GM21381 (cell line): ENCODE measurements at regions not wholly inside any gene's neighbourhood (a gene's known extent, or its start where the extent isn't known, plus 50 kb on each side); places are given as distances from the start of the nearest gene placed in this dataset.
"Not testable (repeated sequence)": the region's sequence is repeated elsewhere in the genome, so short reads cannot be mapped to it uniquely, and the experiment has no call there.

Experiments used
- ATAC-seq: cut with Tn5 transposase; IDR thresholded peaks from one replicate; pipeline ENCODE4 v1.9.1; 2021; ENCODE audit warnings: mild to moderate bottlenecking, moderate library complexity; ENCODE audit not compliant: unreplicated experiment

DNA sequence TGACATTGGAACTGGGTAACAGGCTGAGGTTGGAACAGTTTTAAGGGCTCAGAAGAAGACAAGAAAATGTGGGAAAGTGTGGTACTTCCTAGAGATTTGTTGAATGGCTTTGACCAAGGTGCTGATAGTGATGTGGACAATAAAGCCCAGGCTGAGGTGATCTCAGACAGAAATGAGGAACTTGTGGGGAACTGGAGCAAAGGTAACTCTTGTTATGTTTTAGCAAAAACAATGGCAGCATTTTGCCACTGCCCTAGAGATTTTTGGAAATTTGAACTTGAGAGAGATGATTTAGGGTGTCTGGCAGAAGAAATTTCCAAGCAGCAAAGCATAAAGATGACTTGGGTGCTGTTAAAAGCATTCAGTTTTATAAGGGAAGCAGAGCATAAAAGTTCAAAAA lies 474.7 kb upstream of the ADGRB3 start:
- no peak for ATAC-seq

- no peak for ATAC-seq
Observed at GRCh38 chr6:68159433-68159832, 475.6 kb upstream of the ADGRB3 start.

GRCh38 chr6:68158256-68158655 lies 476.8 kb upstream of the ADGRB3 start:
- peak; percentile 54 for ATAC-seq

DNA sequence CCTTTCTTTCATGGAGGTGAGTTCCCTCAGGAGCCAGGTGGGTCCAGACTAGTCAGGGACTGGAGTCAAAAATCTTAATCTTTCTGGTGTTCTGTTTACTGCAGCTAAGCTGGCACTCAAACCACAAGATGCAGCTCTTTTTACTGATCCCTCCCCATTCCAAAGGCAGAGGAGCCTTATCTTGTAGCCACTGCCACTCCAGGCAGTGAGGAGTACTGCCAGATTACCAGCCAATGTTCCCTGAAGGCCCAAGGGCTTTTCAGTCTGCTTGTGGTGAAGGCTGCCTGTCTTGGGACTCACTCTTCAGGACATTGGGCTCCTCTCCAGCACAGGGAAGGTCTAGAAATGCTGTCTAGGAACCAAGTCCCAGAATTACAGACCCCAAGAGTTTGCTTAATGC lies 490.4 kb upstream of the ADGRB3 start:
- no peak for ATAC-seq

- no peak for ATAC-seq
Observed at GRCh38 chr6:68141190-68141589, 493.9 kb upstream of the ADGRB3 start.

DNA sequence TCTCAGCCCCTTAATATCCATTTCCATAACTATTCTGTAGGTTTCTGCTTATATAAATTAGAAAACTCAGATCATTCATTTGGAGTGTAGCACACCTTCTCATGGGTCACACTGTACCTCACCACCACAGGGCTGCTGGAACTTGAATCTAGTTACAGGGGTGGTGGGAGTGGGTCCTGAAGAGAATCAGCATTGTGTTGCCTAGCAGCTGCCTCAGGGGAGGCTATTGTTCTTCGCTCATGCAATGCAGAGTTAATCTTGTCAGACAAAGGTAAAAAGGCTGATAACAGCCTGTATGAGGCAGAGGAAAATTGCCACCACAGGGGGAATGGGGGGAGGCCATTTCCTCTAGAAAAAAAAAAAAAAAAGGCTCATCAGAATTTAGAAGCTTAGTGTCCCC lies 496.0 kb upstream of the ADGRB3 start:
- ATAC-seq: no peak

- ATAC-seq: no peak
Observed at GRCh38 chr6:68134796-68135195, 500.3 kb upstream of the ADGRB3 start.

DNA sequence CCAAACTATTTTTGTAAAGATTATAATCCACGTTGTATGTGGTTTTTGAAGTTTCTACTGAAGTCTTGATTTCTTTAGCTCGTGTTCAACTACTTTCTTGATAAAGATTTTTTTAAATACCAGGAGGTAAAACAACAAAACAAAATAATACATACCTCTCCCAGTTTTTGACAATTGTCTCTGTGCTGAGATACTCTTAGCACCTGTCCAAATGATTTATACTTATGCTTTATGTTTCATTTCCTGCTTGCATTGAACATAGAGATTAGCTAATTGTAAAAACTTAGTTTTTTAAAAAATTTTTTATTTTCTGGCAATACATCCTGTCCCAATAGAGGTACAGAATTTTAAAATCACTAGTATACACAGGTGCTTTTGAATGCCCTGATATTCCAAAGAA lies 506.9 kb upstream of the ADGRB3 start:
- ATAC-seq: no peak

GRCh38 chr6:68127074-68127473 lies 508.0 kb upstream of the ADGRB3 start:
- no peak for ATAC-seq

GRCh38 chr6:68126089-68126749 lies 508.9 kb upstream of the ADGRB3 start:
- ATAC-seq: no peak

DNA sequence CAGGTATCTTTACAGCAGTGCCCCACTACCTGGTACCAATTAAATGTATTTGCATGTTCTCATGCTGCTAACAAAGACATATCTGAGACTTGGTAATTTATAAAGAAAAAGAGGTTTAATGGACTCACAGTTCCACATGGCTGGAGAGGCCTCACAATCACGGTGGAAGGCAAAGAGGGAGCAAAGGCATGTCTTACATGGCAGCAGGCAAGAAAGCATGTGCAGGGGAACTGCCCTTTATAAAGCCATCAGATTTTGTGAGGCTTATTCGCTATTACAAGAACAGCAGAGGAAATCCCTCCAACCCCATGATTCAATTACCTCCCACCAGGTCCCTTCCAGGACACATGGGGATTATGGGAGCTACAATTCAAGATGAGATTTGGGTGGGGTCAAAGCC lies 512.1 kb upstream of the ADGRB3 start:
- not testable (repeated sequence) for ATAC-seq

GRCh38 chr6:68122032-68122431 lies 513.0 kb upstream of the ADGRB3 start:
- ATAC-seq: no peak

DNA sequence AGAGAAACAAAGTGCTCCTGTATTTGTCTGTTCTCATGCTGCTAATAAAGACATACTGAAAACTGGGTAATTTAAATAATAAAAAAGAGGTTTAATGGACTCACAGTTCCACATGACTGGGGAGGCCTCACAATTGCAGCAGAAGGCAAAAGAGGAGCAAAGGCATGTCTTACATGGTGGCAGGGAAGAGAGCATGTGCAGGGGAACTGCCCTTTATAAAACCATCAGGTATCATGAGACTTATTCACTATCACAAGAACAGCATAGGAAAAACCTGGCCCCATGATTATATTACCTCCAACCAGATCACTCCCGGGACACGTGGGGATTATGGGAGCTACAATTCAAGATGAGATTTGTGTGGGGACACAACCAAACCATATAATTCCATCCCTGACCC lies 514.1 kb upstream of the ADGRB3 start:
- ATAC-seq: not testable (repeated sequence)

DNA sequence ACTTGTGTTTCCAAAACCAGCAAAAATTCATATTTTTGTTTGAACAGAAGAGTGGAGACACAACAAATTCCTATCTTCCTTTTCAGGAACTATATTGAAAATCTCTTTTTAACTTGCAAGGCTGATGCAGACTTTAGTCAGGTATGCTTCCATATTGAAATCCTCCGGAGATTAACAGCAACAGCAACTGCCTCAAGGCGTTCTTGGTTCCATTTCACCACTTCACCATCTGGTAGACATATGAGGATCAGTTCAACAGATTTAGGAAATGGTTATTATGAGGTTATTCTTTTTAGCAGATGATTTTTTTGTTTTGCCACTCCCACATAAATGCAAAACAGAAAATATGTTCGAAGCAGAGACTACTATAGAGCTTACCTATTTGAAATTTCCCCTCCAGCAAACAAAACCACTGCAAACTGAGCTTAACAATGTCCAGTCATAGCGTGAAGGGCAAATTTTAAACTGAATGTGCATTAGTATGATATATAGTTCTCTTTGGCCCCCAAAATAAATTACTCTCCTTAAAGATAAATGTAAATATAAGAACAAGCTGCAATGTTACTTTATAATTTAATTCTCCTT lies 520.5 kb upstream of the ADGRB3 start:
- no peak for ATAC-seq

- ATAC-seq: no peak
Observed at GRCh38 chr6:68108233-68108835, 526.7 kb upstream of the ADGRB3 start.

DNA sequence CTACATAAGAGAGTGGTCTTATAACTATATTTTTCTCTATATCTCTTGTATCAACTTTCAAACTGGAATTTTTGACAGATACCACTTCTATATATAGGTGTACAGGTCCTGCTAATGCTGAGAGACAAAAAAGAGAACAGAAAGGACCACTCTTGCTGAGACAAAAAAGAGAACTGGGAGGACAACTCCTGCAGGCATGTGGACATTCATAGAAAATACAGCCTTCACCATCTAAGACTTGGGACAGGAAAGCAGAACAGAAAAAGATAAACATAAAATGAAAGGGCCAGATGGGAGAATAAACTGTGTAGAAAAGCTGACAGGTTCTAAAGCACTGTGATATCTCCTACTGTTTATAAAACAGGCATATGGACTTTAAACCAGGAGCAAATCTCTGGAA lies 541.0 kb upstream of the ADGRB3 start:
- peak; percentile 84 for ATAC-seq

- ATAC-seq: peak; percentile 85
Observed at GRCh38 chr6:68087399-68088133, 547.5 kb upstream of the ADGRB3 start.

DNA sequence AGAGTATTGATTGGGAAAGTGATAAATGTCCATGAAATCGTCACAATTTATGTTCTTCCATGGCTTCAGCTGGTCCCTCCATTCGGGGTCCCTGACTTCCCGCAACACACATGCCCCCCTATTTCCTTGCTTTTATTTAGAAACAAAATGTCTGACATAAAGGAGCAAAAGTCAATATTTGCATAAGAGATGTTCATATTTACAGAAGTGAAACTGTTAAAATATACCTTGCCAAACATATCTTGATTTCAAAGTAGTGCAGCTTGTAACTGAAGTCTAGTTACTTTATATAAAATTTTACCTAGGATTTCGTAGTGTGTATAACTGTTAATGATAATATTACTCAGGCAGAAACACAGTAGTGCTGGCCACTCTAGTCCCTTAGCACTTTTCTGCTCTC lies 548.9 kb upstream of the ADGRB3 start:
- ATAC-seq: no peak

- ATAC-seq: not testable (repeated sequence)
Observed at GRCh38 chr6:68085599-68085998, 549.5 kb upstream of the ADGRB3 start.

DNA sequence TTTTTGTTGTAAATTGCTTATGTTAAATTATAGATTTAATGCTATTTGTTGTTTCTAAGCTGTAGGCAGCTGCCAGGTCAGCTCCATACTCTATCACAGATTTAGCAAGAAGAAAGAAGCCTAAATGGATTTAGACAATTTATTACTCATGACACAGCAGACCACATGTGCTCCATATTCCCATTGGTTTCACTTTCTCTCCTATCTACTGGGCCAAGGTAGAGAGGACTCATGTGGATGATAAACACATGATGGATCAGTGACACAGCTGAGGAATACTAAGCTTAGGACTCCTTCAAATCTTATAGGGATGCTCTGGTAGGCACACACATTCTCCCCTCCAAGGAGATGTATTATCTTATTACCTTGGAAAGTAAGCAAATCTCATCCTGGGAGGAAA lies 553.0 kb upstream of the ADGRB3 start:
- no peak for ATAC-seq

- ATAC-seq: no peak
Observed at GRCh38 chr6:68080074-68080473, 555.0 kb upstream of the ADGRB3 start.

- ATAC-seq: no peak
Observed at GRCh38 chr6:68077661-68078060, 557.4 kb upstream of the ADGRB3 start.
